Endodermal cell (in vitro differentiated cells): ENCODE measurements at regions not wholly inside any gene's neighbourhood (a gene's known extent, or its start where the extent isn't known, plus 50 kb on each side); places are given as distances from the start of the nearest gene placed in this dataset.

Experiments
- DNase-seq: peaks from one replicate; pipeline ENCODE4 v3.0.0-alpha.2; 2017
- H3K27ac ChIP-seq: 2 replicates; pipeline ENCODE4 v1.5.1; 2013; ENCODE audit warnings: mild to moderate bottlenecking, low read depth, low read length, moderate library complexity
- H3K27me3 ChIP-seq: 2 replicates; pipeline ENCODE4 v1.6.1; 2013; ENCODE audit warnings: mild to moderate bottlenecking, low read length, moderate library complexity; ENCODE audit not compliant: insufficient read depth, control insufficient read depth, poor library complexity, severe bottlenecking
- H3K36me3 ChIP-seq: 2 replicates; pipeline ENCODE4 v1.7.0; 2013; ENCODE audit warnings: mild to moderate bottlenecking, low read length, moderate library complexity; ENCODE audit not compliant: control insufficient read depth, insufficient read depth
- H3K4me1 ChIP-seq: one replicate; pipeline ENCODE4 v1.7.0; 2013; ENCODE audit warnings: low read length; ENCODE audit not compliant: control insufficient read depth, insufficient read depth
- H3K4me3 ChIP-seq: 2 replicates; pipeline ENCODE4 v1.5.1; 2013; ENCODE audit warnings: mild to moderate bottlenecking, low read length, moderate library complexity
- H3K9ac ChIP-seq: 2 replicates; pipeline ENCODE4 v1.6.1; 2013; ENCODE audit warnings: mild to moderate bottlenecking, low read length, moderate library complexity; ENCODE audit not compliant: poor library complexity, severe bottlenecking; ENCODE audit errors: extremely low read depth
- H3K9me3 ChIP-seq: 2 replicates; pipeline ENCODE4 v1.6.1; 2013; ENCODE audit warnings: mild to moderate bottlenecking, low read length, moderate library complexity; ENCODE audit not compliant: control insufficient read depth
- H3K27ac Mint-ChIP-seq: 2 replicates; pipeline ENCODE4 v1.8.0; 2020; ENCODE audit warnings: mixed read lengths
- H3K27me3 Mint-ChIP-seq: 2 replicates; pipeline ENCODE4 v1.8.0; 2021; ENCODE audit warnings: mild to moderate bottlenecking, mixed read lengths; ENCODE audit not compliant: insufficient read depth
- H3K36me3 Mint-ChIP-seq: 2 replicates; pipeline ENCODE4 v1.8.0; 2020; ENCODE audit warnings: low read depth, mixed read lengths
- H3K4me1 Mint-ChIP-seq: 2 replicates; pipeline ENCODE4 v1.8.0; 2020; ENCODE audit warnings: mixed read lengths
- H3K4me3 Mint-ChIP-seq: 2 replicates; pipeline ENCODE4 v1.8.0; 2020; ENCODE audit warnings: mild to moderate bottlenecking, moderate library complexity, mixed read lengths
- H3K9me3 Mint-ChIP-seq: 2 replicates; pipeline ENCODE4 v1.8.0; 2020; ENCODE audit warnings: mild to moderate bottlenecking, mixed read lengths
- WGBS, 2 experiments: methylation state at CpG; one replicate each; pipeline versions ENCODE4 v1.1.5 to v1.1.7; 2013; ENCODE audit warnings: missing lambda C conversion rate in 2 of 2, mixed read lengths in 1 of 2; ENCODE audit not compliant: insufficient coverage in 1 of 2, insufficient read length in 1 of 2; 5-methylcytosine and 5-hydroxymethylcytosine counted together
- TF ChIP-seq, protein P1 (sequence below): fragments of 200-600 bp; sonication (generic); conservative IDR thresholded peaks from 2 replicates; pipeline ENCODE4 v1.5.0; 2021; ENCODE audit warnings: antibody characterized with exemption, mild to moderate bottlenecking

- no peaks in the 10 kb centered on the region for H3K9me3 ChIP-seq
- Mint-ChIP-seq H3K9me3 (no peaks in the 10 kb centered on the region), H3K27me3 (no peaks in the 10 kb centered on the region), H3K36me3 (no peaks in the 10 kb centered on the region), H3K4me1 (peaks cover 12% of the 10 kb centered on the region), H3K4me3 (no peak overlapping the region), H3K27ac (no peak overlapping the region)
- H3K4me1 ChIP-seq = no peaks in the 10 kb centered on the region
- H3K36me3 ChIP-seq = no peaks in the 10 kb centered on the region
- WGBS, 2 experiments = 92 to 100% methylated on average over 3 to 10 of the region's 10 CpGs
- no peak overlapping the region for H3K4me3 ChIP-seq
- no peak overlapping the region for H3K27ac ChIP-seq
- no peak overlapping the region for H3K9ac ChIP-seq
- TF ChIP-seq, protein P1, sequence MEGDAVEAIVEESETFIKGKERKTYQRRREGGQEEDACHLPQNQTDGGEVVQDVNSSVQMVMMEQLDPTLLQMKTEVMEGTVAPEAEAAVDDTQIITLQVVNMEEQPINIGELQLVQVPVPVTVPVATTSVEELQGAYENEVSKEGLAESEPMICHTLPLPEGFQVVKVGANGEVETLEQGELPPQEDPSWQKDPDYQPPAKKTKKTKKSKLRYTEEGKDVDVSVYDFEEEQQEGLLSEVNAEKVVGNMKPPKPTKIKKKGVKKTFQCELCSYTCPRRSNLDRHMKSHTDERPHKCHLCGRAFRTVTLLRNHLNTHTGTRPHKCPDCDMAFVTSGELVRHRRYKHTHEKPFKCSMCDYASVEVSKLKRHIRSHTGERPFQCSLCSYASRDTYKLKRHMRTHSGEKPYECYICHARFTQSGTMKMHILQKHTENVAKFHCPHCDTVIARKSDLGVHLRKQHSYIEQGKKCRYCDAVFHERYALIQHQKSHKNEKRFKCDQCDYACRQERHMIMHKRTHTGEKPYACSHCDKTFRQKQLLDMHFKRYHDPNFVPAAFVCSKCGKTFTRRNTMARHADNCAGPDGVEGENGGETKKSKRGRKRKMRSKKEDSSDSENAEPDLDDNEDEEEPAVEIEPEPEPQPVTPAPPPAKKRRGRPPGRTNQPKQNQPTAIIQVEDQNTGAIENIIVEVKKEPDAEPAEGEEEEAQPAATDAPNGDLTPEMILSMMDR = no peak
- DNase-seq = no peak
- H3K27me3 ChIP-seq = no peaks in the 10 kb centered on the region
Measured at GRCh38 chr20:39903806-39904465, 785.1 kb downstream of the MAFB start.

DNA sequence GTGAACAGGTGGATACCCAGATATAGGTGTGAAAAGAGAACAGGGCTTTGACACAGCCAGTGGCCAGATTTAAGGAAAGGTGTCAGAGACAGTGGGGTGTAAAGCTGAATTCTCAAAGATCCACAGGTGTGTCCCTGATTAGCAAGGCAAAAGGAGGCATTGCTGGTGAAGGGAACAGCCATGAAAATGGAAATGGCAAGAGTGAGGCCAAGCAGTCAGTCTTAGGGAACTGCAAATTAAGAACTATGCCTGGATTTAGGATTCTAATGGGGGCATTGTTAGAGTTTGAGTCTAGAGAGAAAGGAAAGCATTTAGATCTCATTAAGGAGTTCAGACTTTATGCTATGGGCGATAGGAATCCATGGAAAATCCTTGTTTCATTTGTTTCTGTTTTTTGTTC, 789.2 kb downstream of the MAFB start:
- H3K27me3 Mint-ChIP-seq = no peaks in the 10 kb centered on the region
- Histone ChIP-seq H3K4me3 (no peak overlapping the region), H3K9me3 (no peaks in the 10 kb centered on the region), H3K4me1 (no peaks in the 10 kb centered on the region), H3K36me3 (no peaks in the 10 kb centered on the region), H3K27me3 (no peaks in the 10 kb centered on the region), H3K27ac (no peak overlapping the region), H3K9ac (no peak overlapping the region)
- H3K4me3 Mint-ChIP-seq = no peak overlapping the region
- H3K4me1 Mint-ChIP-seq = peaks cover 16% of the 10 kb centered on the region
- H3K36me3 Mint-ChIP-seq = no peaks in the 10 kb centered on the region
- no peaks in the 10 kb centered on the region for H3K9me3 Mint-ChIP-seq
- H3K27ac Mint-ChIP-seq = no peak overlapping the region
- WGBS, 2 experiments = 75 to 93% methylated on average over 1 of the region's 1 CpG
- TF ChIP-seq, protein P1 = no peak
- DNase-seq = no peak

DNA sequence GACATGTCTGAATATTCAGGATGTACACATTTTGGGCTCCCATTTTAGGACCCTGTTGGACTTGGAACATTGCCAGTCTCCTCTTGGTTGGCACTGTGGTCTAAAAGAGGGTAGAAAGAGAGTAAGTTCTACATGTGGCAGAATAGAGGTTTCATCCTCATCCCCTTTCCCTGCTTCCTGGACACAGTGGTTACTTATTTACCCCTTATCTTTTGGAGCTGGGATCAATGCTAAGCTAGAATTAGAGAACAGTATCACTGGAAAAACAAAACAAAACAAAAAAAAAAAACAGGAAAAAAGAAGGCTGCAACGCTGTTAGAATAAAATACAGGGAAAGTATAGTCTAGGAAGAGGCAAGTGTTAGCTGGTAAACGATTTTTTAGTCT, 790.6 kb downstream of the MAFB start:
- H3K36me3 Mint-ChIP-seq = no peaks in the 10 kb centered on the region
- WGBS, 2 experiments = 63 to 100% methylated on average over 1 to 2 of the region's 2 CpGs
- H3K9me3 Mint-ChIP-seq = no peaks in the 10 kb centered on the region
- Histone ChIP-seq H3K27ac (no peak overlapping the region), H3K9me3 (no peaks in the 10 kb centered on the region), H3K36me3 (no peaks in the 10 kb centered on the region), H3K9ac (no peak overlapping the region), H3K4me1 (no peaks in the 10 kb centered on the region), H3K27me3 (no peaks in the 10 kb centered on the region), H3K4me3 (no peak overlapping the region)
- H3K4me1 Mint-ChIP-seq = peaks cover 11% of the 10 kb centered on the region
- H3K27me3 Mint-ChIP-seq = no peaks in the 10 kb centered on the region
- H3K4me3 Mint-ChIP-seq = no peak overlapping the region
- TF ChIP-seq, protein P1 = no peak
- no peak overlapping the region for H3K27ac Mint-ChIP-seq
- DNase-seq = no peak
